Activated T-cell treated with anti-CD3 and anti-CD28 coated beads, Interleukin-2, amount 50 U/mL, for 1 hour (primary cell): ENCODE measurements at regions not wholly inside any gene's neighbourhood (a gene's known extent, or its start where the extent isn't known, plus 50 kb on each side); places are given as distances from the start of the nearest gene placed in this dataset.

Experiments
- DNase-seq: peaks from one replicate; pipeline ENCODE4 v3.0.0-alpha.2; 2020

DNA sequence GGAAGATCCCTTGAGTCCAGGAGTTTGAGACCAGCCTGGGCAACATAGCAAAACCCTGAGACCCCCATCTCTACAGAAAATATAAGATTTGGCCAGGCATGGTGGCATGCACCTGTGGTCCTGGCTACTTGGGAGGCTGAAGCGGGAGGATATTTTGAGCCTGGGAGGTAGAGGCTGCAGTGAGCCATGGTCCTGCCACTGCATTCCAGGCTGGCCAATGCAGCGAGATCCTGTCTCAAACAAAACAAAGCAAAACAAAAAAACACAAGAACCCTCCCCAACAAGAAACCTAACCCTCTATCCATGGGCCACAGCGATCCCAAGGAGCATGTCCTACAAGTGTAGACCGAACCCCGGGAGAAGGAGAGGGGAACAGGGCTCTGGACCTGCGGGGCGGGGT, 133.3 kb downstream of the MGAT5B start:
- no peak for DNase-seq

- DNase-seq = no peak
These were observed 134.2 kb downstream of the MGAT5B start for GRCh38 chr17:77002103-77003045.

GRCh38 chr17:77003699-77004098, 135.5 kb downstream of the MGAT5B start:
- DNase-seq = no peak

DNA sequence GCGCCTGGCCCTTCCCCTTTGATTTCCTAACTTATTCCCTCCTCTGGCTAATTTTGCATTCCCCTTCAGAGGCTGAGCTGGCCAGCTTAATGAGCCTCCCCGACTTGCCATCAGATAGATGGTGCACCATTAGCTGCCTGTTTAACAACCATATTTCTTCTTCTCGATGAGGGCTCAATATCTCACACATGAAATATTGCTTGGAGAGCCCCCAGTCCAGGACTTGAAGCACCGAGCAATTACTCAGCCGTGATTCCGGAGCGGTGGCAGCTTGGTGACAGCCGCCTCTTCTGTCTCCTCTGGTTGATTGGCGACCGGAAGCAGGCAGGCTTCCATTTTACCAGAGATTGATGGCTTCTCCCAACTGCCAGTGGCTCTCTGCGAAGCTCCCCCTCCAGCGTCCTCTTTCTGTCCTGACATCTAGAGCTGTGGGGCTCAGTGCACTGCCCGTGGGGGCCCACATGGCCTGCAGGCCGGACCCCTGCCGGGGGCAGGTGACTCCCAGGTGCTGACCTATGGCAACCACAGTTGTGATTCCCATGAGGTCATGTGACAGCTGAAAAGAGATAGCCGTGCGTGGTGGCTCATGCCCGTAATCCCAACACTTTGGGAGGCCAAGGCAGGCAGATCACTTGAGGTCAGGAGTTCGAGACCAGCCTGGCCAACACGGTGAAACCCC, 133.7 kb upstream of the SEC14L1 start:
- no peak for DNase-seq

DNA sequence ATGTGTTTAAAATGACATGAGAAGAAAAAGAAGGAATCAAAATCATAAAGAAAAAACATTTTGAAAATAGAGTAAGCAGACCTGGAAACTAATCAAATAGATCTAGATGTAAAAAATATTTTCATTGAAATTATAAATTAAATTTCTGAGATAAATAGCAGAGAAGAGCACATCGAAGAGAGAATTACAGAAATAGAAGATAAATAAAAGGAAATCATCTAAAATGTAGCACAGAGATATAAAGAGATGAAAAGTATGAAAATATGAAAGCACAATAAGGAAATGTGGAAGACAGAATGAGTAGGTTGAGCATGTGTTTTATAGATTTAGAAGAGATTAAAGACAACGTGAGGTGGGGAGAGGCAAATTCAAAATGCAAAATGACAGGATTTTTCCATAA, 130.9 kb upstream of the SEC14L1 start:
- DNase-seq = no peak

- DNase-seq = no peak
These were observed 130.1 kb upstream of the SEC14L1 start for GRCh38 chr17:77010667-77011066.

DNA sequence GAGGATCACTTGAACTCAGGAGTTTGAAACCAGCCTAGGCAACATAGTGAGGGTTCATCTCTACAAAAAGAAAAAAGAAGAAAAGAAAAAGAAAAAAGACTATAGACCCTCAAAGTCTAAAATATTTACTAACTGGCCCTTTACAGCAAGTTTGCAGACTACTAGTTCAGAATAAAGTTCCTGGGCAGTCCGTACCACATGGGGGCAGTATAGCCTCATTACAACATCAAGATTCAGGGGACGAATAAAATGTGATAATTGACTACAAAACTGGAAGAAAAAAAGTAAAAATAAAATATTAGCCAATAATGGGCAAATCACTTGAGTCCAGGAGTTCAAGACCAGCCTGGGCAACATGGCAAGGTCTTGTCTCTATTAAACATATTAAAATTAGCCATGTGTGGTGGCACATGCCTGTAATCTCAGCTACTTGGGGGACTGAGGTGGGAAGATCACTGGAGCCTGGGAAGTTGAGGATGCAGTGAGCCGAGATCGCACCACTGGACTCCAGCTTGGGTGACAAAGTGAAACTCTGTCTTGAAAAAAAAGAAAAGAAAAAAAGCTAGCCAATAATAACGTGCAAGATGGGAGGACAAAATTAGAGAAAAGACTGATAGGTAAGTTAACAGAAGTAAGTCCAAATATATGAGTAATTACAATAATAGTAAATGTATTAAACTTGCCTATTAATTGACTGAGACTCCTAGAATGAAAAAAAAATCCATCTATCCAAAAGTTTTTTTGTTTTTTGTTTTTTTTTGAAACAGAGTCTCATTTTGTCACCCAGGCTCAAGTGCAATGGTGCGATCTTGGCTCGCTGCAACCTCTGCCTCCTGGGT, 129.4 kb upstream of the SEC14L1 start:
- DNase-seq = peak; percentile 40

GRCh38 chr17:77018504-77018903, 122.3 kb upstream of the SEC14L1 start:
- DNase-seq = no peak

GRCh38 chr17:77019893-77020379, 120.8 kb upstream of the SEC14L1 start:
- DNase-seq = no peak

- no peak for DNase-seq
These were observed 119.8 kb upstream of the SEC14L1 start for GRCh38 chr17:77020973-77021372.

DNA sequence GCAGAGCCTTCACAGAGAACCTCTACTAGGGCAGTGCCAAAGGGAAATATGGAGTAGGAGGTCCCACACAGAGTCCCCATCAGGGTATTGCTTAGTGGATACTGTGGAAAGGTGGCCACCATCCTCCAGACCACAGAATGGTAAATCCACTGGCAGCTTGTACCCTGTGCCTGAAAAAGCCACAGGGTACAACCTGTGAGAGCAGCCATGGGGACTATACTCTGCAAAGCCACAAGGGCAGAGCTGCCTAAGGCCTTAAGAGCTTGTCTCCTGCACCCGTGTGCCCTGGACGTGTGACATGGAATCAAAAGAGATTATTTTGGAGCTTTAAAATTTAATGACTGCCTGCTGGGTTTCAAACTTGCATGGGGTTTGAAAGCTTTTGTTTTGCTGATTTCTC, 118.0 kb upstream of the SEC14L1 start:
- DNase-seq = no peak

DNA sequence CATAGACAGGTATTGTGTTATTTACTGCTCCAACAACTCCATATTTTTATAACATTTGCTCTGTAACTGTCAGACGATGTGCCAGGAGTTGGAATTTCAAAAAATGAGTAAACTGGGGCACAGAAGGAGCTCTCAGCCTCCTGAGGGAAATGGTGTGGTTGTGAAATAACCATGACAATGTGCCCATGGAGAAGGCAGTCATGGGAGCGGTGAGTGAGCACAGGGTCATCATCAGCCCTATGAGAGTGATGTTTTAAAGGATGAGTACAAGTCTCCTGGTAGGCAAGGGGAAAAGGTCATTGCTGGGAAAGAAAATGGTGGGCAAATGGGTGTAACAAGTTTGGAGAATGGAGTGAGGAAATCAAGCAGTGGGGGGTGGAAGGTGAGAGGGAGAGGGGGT, 115.0 kb upstream of the SEC14L1 start:
- DNase-seq = no peak

GRCh38 chr17:77027271-77027889, 113.4 kb upstream of the SEC14L1 start:
- no peak for DNase-seq

GRCh38 chr17:77028900-77029299, 111.9 kb upstream of the SEC14L1 start:
- DNase-seq = no peak

GRCh38 chr17:77032929-77033328, 107.8 kb upstream of the SEC14L1 start:
- DNase-seq = no peak

DNA sequence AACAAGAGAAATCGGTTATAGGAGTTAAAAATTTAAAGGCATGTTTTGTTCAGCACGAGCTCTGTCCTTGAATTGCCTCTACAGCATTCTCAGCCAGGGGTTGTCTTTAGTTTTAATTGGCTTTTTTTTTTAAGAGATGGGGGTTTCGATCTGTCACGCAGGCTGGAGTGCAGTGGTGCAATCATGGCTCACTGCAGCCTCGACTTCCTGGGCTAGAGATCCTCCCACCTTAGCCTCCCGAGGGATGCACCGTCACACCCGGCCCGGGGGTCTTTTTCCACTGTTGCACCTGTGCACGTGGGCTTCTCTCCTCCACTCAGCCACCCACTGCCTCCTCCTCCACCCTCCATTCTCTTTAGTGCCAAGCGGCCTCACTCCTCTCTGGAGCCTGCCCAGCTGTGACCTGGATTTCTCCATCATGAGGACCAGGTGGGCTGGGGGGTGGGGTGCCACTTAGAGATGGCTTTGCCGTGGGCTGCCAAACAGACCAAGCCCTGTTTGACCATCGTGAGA, 106.8 kb upstream of the SEC14L1 start:
- no peak for DNase-seq

DNA sequence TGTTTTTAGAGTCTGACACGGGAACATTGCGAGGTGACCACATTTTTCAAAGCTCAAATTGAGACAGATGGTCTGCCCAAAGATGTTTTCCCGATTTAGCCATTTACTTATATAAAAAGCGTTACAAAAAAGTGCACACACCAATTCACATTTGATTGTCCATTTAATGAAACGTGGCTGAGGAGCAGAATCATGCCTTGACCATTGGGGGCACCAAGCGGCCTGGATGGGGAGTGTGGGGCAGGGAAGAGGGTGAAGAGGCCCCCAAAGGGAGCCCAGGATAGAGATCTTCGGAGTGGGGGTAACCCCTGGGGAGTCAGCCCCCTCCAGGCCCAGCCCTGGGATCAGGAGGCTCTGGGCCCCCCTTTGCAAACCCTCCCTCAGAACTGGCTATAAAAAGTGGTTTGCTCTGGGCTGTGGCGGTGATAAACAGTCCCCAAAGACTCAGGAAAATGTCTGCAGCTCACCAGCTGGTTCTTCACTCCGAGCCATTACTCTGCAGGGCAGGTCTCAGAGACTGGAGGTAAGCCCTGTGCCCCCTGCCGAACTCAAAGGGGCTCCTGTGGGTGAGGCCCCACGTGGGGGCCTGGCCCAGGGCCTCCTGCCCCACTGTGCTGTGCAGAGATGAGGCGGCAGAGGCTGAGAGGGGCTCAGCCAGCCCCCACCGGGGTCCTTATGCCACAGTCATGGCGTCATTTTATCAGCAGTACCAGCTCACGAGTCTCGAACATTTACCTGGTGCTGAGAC, 105.9 kb upstream of the SEC14L1 start:
- DNase-seq = no peak

- DNase-seq = no peak
These were observed 105.2 kb upstream of the SEC14L1 start for GRCh38 chr17:77035526-77035925.

DNA sequence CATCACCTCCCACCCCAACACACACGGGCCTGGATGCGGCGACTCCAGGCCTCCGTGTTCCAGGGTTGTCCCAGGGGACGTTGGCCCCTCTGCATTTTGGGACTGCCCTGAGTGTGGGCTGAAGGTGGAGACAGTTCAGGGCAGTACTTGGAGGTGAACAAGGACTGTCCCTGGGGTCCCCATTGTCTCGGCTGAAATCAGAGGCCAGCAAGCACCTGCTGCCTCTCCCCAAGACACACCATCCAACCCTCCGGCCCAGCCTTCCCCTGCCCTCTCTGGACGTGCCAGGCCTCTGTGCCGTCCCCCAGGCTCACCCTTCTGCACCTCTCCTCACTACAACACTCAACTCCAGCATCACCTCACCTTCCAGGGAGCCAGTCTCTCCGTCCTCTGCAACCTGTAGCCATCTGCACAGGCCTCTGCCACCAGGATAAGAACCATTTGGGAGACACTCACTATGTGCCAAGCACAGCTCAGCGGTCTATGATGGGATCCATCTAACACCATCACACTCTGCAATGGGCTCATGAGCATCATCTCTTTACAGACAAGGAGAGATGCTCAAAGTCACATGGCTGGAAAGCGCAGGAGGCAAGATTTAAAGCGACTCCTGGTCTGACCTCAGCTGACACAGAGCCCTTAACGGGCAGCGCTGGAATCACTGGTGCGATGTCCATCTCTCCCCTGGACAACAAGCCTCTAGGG, 104.5 kb upstream of the SEC14L1 start:
- no peak for DNase-seq

DNA sequence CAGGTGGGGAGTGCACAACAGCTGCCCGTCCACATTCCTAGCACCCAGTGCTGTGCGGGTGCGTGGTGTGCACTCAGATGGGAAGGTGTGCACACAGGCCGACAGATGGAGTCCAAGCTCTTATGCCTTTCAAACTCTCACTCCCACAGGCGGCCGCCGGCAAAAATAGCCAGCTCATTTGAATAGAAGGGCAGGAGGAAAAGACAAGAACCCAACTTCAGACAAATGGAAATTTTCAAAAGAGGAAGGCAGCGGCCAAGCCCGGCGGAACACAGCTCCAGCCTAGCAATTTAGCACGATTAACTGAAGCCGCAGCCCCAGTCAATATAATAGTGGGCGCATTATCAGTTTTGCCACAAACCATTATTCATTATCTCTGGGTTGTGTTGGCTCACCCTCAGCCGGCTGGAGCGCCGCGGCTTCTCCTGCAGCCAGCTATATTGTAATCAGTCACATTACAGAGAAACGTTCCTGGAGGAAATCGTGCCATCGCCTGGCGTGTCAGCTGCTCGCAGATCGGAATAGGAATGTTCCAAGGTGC, 103.9 kb upstream of the SEC14L1 start:
- no peak for DNase-seq

GRCh38 chr17:77037943-77038342, 102.8 kb upstream of the SEC14L1 start:
- no peak for DNase-seq
